Fibroblast of the aortic adventitia (primary cell): ENCODE measurements at regions not wholly inside any gene's neighbourhood (a gene's known extent, or its start where the extent isn't known, plus 50 kb on each side); places are given as distances from the start of the nearest gene placed in this dataset.

ENCODE experiments used
- DNase-seq: peaks from one replicate; pipeline ENCODE4 v3.0.0-alpha.2; 2010; ENCODE audit warnings: low read depth
- H3K4me3 ChIP-seq: 2 replicates; pipeline ENCODE4 v1.5.1; 2011; ENCODE audit warnings: low read depth, mild to moderate bottlenecking, control low read depth, low read length, moderate library complexity
- CTCF ChIP-seq: IDR thresholded peaks from 2 replicates; pipeline ENCODE4 v1.5.1; 2011; ENCODE audit warnings: mild to moderate bottlenecking, low read length, control low read depth, inconsistent platforms; ENCODE audit not compliant: insufficient read depth

- H3K4me3 ChIP-seq, result no peak overlapping the region
- DNase-seq, result no peak
- no peak for TF ChIP-seq CTCF
Observed at GRCh38 chr12:29907461-29907860, 123.7 kb upstream of the TMTC1 start.

- no peak for TF ChIP-seq CTCF
- H3K4me3 ChIP-seq, result no peak overlapping the region
- DNase-seq, result no peak
Observed at GRCh38 chr12:29902043-29902442, 118.3 kb upstream of the TMTC1 start.

- H3K4me3 ChIP-seq, result no peak overlapping the region
- no peak for DNase-seq
- no peak for TF ChIP-seq CTCF
Observed at GRCh38 chr12:29901585-29901984, 117.8 kb upstream of the TMTC1 start.

GRCh38 chr12:29899212-29899931 lies 115.6 kb upstream of the TMTC1 start:
- DNase-seq, result no peak
- TF ChIP-seq CTCF, result no peak
- H3K4me3 ChIP-seq, result no peak overlapping the region

- no peak overlapping the region for H3K4me3 ChIP-seq
- TF ChIP-seq CTCF, result no peak
- no peak for DNase-seq
Observed at GRCh38 chr12:29895966-29896365, 112.2 kb upstream of the TMTC1 start.

- TF ChIP-seq CTCF, result no peak
- DNase-seq, result no peak
- H3K4me3 ChIP-seq, result no peak overlapping the region
Observed at GRCh38 chr12:29893002-29893401, 109.3 kb upstream of the TMTC1 start.

GRCh38 chr12:29891792-29892191 lies 108.0 kb upstream of the TMTC1 start:
- no peak for DNase-seq
- no peak overlapping the region for H3K4me3 ChIP-seq
- TF ChIP-seq CTCF, result no peak
